Mammary epithelial cell (primary cell): ENCODE measurements at regions not wholly inside any gene's neighbourhood (a gene's known extent, or its start where the extent isn't known, plus 50 kb on each side); places are given as distances from the start of the nearest gene placed in this dataset.

Experiments used
- EZH2 ChIP-seq: IDR thresholded peaks from 2 replicates; pipeline ENCODE4 v1.6.1; 2012; ENCODE audit warnings: low read length, inconsistent platforms, borderline replicate concordance
- TF ChIP-seq, protein P1 (sequence below), 2 donors: IDR thresholded peaks in 1 of 2; conservative IDR thresholded peaks in 1 of 2; 2 replicates each; pipeline ENCODE4 v1.5.1; 2011 to 2012; ENCODE audit warnings: inconsistent platforms in 2 of 2, low read length in 2 of 2, mild to moderate bottlenecking in 2 of 2, control low read depth in 1 of 2, low read depth in 1 of 2; ENCODE audit not compliant: insufficient read depth in 1 of 2; ENCODE audit errors: extremely low read depth in 1 of 2

DNA sequence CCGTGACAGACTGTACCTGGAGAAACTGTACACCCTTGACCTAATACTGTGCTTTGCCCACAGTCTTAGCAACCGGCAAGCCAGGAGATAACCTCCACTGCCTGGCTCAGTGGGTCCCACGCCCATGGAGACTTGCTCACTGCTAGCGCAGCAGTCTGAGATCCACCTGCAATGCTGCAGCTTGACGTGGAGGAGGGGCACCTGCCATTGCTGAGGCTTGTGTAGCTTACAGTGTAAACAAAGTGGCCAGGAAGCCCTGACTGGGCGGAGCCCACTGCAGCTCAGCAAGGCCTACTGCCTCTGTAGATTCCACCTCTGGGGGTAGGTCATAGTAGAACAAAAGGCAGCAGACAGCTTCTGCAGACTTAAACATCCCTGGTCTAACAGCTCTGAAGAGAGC, 189.3 kb downstream of the EDEM1 start:
- TF ChIP-seq, protein P1, sequence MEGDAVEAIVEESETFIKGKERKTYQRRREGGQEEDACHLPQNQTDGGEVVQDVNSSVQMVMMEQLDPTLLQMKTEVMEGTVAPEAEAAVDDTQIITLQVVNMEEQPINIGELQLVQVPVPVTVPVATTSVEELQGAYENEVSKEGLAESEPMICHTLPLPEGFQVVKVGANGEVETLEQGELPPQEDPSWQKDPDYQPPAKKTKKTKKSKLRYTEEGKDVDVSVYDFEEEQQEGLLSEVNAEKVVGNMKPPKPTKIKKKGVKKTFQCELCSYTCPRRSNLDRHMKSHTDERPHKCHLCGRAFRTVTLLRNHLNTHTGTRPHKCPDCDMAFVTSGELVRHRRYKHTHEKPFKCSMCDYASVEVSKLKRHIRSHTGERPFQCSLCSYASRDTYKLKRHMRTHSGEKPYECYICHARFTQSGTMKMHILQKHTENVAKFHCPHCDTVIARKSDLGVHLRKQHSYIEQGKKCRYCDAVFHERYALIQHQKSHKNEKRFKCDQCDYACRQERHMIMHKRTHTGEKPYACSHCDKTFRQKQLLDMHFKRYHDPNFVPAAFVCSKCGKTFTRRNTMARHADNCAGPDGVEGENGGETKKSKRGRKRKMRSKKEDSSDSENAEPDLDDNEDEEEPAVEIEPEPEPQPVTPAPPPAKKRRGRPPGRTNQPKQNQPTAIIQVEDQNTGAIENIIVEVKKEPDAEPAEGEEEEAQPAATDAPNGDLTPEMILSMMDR (conservative IDR thresholded peaks at IDR 0.05 in 1 of 2, IDR thresholded peaks at IDR 0.05 in 1 of 2; ENCODE audit: extremely low read depth in 1 of 2, insufficient read depth in 1 of 2, low read depth in 1 of 2, low read length in 2 of 2): no peak
- no peak for TF ChIP-seq EZH2
